Effector CD8-positive, alpha-beta T cell (primary cell): ENCODE measurements at regions not wholly inside any gene's neighbourhood (a gene's known extent, or its start where the extent isn't known, plus 50 kb on each side); places are given as distances from the start of the nearest gene placed in this dataset.

Experiments used
- DNase-seq: peaks from one replicate; lab custom pipeline; 2025; lab: John Stamatoyannopoulos, UW

DNA sequence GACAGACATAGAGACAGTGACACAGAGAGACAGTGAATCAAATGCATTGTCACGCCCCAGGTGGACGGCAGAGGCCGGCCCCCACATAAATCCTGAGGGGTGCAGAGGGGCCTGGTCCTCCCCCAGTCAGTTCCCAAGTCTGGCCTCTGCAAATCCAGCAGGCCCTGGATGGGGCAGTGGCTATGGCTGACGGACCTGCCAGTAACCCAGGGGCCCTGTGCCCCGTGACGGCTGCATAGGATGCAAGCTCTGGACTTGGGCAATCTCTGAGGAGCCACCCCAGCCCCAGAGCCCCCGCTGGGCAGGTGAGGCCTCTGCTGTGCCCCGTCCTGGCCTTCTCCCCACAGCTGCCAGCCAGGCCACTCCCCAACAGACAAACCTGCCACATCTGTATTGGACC lies 204.5 kb downstream of the BRD1 start:
- DNase-seq: no peak

DNA sequence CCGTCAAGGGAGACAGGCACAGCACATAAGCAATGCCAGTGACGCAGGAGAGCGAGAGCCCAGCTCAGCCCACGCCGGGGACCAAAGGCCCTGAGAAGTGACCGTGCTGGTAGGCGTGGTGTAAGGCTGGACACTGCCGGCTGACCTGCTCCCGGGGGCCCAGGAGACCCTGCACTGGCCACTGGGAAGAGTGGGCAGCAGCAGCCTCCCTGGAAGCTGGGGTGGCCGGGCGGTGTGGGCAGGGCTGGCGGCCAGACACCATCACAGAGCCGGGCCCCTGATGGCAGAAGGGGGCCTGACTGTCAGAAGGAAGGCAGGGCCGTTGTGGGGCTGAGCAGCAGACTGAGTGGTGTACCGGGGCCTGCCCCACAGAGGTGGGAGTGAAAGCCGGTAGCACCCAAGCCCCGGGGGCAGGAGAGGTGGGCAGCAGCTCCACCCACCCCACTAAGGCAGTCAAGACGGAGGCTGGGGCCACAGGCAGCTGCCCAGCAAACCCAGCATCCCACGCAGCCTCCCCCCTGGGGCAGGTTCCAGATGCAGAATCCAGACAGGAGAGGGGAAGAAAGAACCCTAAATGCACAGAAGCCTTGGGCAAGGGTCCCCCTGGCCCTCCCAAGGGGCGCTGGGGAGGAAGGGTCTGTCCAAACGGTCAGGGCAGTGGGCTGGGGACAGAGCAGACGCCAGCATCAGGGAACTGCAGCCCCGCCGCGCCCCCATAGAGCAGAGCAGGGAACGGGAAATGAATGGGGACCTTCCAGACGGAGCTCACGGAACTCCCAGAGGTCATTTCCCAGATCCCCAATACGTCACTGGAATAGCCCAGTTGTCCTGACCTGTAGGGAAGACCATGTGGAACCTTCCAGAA lies 205.2 kb downstream of the BRD1 start:
- no peak for DNase-seq

GRCh38 chr22:49621601-49622210 lies 206.0 kb downstream of the BRD1 start:
- DNase-seq: no peak

DNA sequence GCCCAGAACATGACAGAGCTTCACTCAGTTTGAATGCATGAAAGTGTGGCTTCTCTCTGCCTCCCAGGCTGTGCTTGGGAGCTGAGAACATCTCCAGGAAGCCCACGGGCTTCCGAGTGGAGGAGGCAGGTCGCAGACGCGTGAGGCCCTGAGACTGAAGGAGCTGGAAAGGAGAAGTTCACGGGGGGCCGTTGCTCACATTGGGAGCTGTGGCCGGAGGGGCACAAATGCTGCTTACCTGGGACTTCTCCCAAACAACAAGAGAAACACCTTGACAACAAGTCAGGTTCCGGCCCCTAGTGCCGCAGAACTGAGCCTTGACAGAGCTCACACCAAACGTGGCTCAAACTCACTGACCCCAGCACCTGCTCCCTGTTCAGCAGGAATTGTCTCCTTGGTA lies 207.0 kb downstream of the BRD1 start:
- DNase-seq: no peak

- DNase-seq: no peak
Measured at GRCh38 chr22:49620003-49620556, 207.6 kb downstream of the BRD1 start.

GRCh38 chr22:49619301-49619700 lies 208.4 kb downstream of the BRD1 start:
- no peak for DNase-seq

GRCh38 chr22:49618677-49618953 lies 209.1 kb downstream of the BRD1 start:
- DNase-seq: no peak

GRCh38 chr22:49617866-49618676 lies 209.6 kb downstream of the BRD1 start:
- no peak for DNase-seq

DNA sequence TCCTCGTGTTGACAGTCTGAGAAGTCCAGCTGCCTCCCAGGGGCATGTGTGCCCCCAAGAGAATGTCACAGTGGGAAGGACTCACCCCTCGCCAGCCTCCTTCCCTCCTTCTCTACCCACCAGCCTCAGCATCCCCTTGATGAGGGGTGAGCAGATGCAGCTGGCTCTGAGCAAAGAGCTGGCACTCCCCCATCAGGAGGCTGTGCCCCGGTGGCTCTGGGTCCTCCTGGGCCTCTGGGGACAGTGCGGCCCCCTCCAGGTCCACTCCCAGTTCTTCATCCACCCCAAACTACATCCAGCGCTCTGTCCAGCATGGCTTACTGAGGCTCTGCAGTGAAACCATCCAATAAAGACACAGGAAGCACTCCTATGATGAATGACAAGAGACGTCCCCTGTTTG lies 210.4 kb downstream of the BRD1 start:
- no peak for DNase-seq

GRCh38 chr22:49616356-49617231 lies 211.1 kb downstream of the BRD1 start:
- no peak for DNase-seq

GRCh38 chr22:49614966-49615965 lies 212.4 kb downstream of the BRD1 start:
- DNase-seq: no peak

- DNase-seq: no peak
Measured at GRCh38 chr22:49613511-49614270, 214.0 kb downstream of the BRD1 start.

- no peak for DNase-seq
Measured at GRCh38 chr22:49613108-49613507, 214.6 kb downstream of the BRD1 start.

- DNase-seq: no peak
Measured at GRCh38 chr22:49609207-49609876, 218.3 kb downstream of the BRD1 start.

DNA sequence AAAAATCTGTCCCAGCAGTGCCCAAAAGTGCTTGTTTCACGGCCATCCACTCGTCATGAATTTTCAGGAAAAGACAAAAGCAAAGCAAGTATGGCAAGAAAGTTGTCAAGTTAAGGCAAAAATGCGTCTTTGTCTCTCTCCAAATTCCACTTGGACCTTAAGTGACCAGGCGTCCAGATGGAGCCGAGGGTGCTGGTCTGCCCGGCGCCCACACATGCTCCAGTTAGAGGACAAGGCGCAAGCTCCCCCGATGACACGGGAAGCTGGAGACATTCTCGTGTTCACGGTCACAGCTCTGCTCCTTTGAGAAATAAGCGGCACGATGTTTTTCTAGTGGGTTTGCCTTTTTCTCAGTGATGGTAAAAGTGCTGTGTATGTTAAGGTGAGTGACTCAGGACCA lies 219.0 kb downstream of the BRD1 start:
- DNase-seq: no peak

DNA sequence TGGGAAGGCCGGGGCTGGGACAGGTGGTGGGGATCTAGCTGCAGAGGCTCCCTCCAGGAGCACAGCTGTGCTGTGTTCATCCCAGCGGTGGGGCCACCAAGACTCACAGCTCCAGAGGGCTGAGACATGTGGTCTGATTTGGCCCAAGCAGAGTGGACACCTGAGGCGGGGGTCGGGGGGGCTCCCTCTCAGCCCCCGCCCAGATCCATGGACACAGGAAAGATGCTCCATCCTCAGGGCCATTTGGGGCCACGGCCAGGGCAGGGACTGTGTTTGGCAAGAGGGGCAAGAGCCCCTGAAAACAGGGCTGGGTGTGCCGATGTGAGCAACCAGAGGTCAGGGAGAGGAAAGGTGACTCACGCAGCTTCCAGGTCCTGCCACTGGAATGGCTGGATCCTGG lies 219.4 kb downstream of the BRD1 start:
- no peak for DNase-seq

- no peak for DNase-seq
Measured at GRCh38 chr22:49607821-49608220, 219.9 kb downstream of the BRD1 start.

DNA sequence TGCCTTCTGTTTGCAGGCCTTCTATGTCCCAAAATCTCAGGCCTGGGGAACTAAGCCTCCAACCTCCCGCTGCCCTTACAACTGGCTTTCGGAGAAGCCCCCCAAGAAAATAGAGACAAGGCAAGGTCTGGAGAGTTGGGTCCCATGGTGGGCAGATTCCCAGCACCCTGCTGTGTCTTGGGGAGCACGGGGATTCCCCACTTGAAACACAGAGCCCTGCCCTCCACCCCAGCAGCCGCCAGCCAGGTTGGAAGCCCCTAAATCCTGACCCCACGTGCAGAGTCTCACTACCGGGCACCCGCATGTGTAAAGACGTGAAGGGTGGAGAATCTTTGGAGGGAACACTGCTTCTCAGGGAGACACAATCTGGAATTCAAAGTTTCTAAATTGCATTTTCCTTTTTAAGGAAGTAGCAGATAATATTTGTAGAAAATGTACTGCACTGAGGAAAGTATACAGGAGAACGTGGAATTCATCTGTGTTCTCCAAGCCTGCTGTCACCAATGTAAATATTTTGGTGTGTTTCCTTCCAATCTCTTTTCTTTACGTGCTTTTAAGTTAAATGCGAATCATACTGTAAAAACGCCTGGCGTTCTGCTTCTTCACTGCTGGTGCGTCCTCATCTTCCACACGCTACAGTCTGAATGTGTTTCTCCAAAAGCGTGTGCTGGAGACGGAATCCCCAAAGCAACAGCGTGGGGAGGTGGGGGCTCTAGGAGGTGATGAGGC lies 220.9 kb downstream of the BRD1 start:
- DNase-seq: no peak
